Liver (tissue), 8 donors: ENCODE measurements at regions not wholly inside any gene's neighbourhood (a gene's known extent, or its start where the extent isn't known, plus 50 kb on each side); places are given as distances from the start of the nearest gene placed in this dataset.

Source experiments
- DNase-seq: peaks from one replicate; pipeline ENCODE4 v3.0.0-alpha.2; 2017; ENCODE audit warnings: low spot score
- H3K27ac ChIP-seq, 2 donors: one replicate each; pipeline ENCODE4 v1.7.0; 2013; ENCODE audit warnings: inconsistent platforms in 2 of 2, low read length in 2 of 2, control low read depth in 1 of 2, low read depth in 1 of 2, mild to moderate bottlenecking in 1 of 2
- H3K27me3 ChIP-seq, 4 donors: one replicate each; pipeline versions ENCODE4 v1.6.1 to v1.7.0; 2013; ENCODE audit warnings: low read length in 3 of 4, inconsistent platforms in 1 of 4, mild to moderate bottlenecking in 1 of 4, moderate library complexity in 1 of 4; ENCODE audit not compliant: control insufficient read depth in 4 of 4, insufficient read depth in 4 of 4
- H3K36me3 ChIP-seq, 4 donors: one replicate each; pipeline versions ENCODE4 v1.6.1 to v1.7.0; 2013; ENCODE audit warnings: low read length in 3 of 4, mild to moderate bottlenecking in 3 of 4, low read depth in 1 of 4, moderate library complexity in 1 of 4; ENCODE audit not compliant: control insufficient read depth in 4 of 4, insufficient read depth in 3 of 4
- H3K4me1 ChIP-seq, 4 donors: one replicate each; pipeline versions ENCODE4 v1.6.1 to v1.7.0; 2013; ENCODE audit warnings: low read length in 3 of 4, mild to moderate bottlenecking in 3 of 4, moderate library complexity in 1 of 4; ENCODE audit not compliant: control insufficient read depth in 4 of 4, insufficient read depth in 4 of 4
- H3K4me3 ChIP-seq, 3 donors: one replicate each; pipeline versions ENCODE4 v1.6.1 to v1.7.0; 2013; ENCODE audit warnings: low read length in 3 of 3, control low read depth in 1 of 3, low read depth in 1 of 3, mild to moderate bottlenecking in 1 of 3
- H3K9ac ChIP-seq, 2 donors: one replicate each; pipeline ENCODE4 v1.7.0; 2013; ENCODE audit warnings: low read length in 2 of 2, mild to moderate bottlenecking in 2 of 2, moderate library complexity in 2 of 2, control low read depth in 1 of 2, low read depth in 1 of 2
- H3K9me3 ChIP-seq, 4 donors: one replicate each; pipeline versions ENCODE4 v1.6.1 to v1.7.0; 2013; ENCODE audit warnings: low read length in 3 of 4; ENCODE audit not compliant: control insufficient read depth in 4 of 4
- ATF3 ChIP-seq: IDR thresholded peaks from 2 replicates; pipeline ENCODE4 v1.6.1; 2016; ENCODE audit warnings: antibody characterized with exemption
- CTCF ChIP-seq: fragments of 150-350 bp; IDR thresholded peaks from 2 replicates; pipeline ENCODE4 v1.5.1; 2017; ENCODE audit warnings: improper control_type of control experiment, low read depth, low read length; ENCODE audit not compliant: missing input control
- FOXA1 ChIP-seq: IDR thresholded peaks from 2 replicates; pipeline ENCODE4 v1.6.1; 2016; ENCODE audit warnings: antibody characterized with exemption
- GABPA ChIP-seq, 2 donors: IDR thresholded peaks in 1 of 2; conservative IDR thresholded peaks in 1 of 2; 2 replicates each; pipeline ENCODE4 v1.6.1; 2016; ENCODE audit warnings: antibody characterized with exemption in 2 of 2, mild to moderate bottlenecking in 1 of 2, moderate library complexity in 1 of 2
- HNF4A ChIP-seq, 2 donors: conservative IDR thresholded peaks; 2 replicates each; pipeline ENCODE4 v1.6.1; 2016; ENCODE audit warnings: antibody characterized with exemption in 2 of 2, mild to moderate bottlenecking in 2 of 2
- NR2F2 ChIP-seq: IDR thresholded peaks from 2 replicates; pipeline ENCODE4 v1.6.1; 2016; ENCODE audit warnings: antibody characterized with exemption
- RXRA ChIP-seq, 2 donors: IDR thresholded peaks; 2 replicates each; pipeline ENCODE4 v1.6.1; 2017 to 2018; ENCODE audit warnings: antibody characterized with exemption in 2 of 2, mild to moderate bottlenecking in 1 of 2
- SP1 ChIP-seq: IDR thresholded peaks from 2 replicates; pipeline ENCODE4 v1.6.1; 2018; ENCODE audit warnings: antibody characterized with exemption, mild to moderate bottlenecking
- YY1 ChIP-seq: IDR thresholded peaks from 2 replicates; pipeline ENCODE4 v1.6.1; 2016; ENCODE audit warnings: antibody characterized with exemption, mild to moderate bottlenecking
- WGBS: extraction: QIAGEN DNeasy Blood & Tissue Kit; methylation state at CpG from one replicate; pipeline ENCODE4 v1.1.7; 2013; 5-methylcytosine and 5-hydroxymethylcytosine counted together
- TF ChIP-seq, protein P1 (sequence below): IDR thresholded peaks from 2 replicates; pipeline ENCODE4 v1.6.1; 2016; ENCODE audit warnings: antibody characterized with exemption
- donor health status: healthy.
- donor health status: healthy.
- donor health status: healthy.
- donor health status: healthy.
- donor health status: healthy.

- Histone ChIP-seq H3K27me3 (peaks cover 0 to 12% (median 0%) of the 10 kb centered on the region in 4 donors), H3K27ac (no peak overlapping the region), H3K4me3 (no peak overlapping the region), H3K36me3 (no peaks in the 10 kb centered on the region), H3K9me3 (peaks cover 0 to 21% (median 0%) of the 10 kb centered on the region in 4 donors), H3K9ac (no peak overlapping the region), H3K4me1 (no peaks in the 10 kb centered on the region)
- DNase-seq = no peak
- no peak for TF ChIP-seq GABPA (IDR thresholded peaks at IDR 0.05 in 1 of 2, conservative IDR thresholded peaks at IDR 0.05 in 1 of 2)
- TF ChIP-seq CTCF = no peak
- no peak for TF ChIP-seq RXRA (IDR thresholded peaks at IDR 0.05)
- no peak for TF ChIP-seq YY1
- no peak for TF ChIP-seq HNF4A (conservative IDR thresholded peaks at IDR 0.05)
- TF ChIP-seq, protein P1, sequence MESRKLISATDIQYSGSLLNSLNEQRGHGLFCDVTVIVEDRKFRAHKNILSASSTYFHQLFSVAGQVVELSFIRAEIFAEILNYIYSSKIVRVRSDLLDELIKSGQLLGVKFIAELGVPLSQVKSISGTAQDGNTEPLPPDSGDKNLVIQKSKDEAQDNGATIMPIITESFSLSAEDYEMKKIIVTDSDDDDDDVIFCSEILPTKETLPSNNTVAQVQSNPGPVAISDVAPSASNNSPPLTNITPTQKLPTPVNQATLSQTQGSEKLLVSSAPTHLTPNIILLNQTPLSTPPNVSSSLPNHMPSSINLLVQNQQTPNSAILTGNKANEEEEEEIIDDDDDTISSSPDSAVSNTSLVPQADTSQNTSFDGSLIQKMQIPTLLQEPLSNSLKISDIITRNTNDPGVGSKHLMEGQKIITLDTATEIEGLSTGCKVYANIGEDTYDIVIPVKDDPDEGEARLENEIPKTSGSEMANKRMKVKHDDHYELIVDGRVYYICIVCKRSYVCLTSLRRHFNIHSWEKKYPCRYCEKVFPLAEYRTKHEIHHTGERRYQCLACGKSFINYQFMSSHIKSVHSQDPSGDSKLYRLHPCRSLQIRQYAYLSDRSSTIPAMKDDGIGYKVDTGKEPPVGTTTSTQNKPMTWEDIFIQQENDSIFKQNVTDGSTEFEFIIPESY = no peak
- no peak for TF ChIP-seq SP1
- TF ChIP-seq FOXA1 = no peak
- TF ChIP-seq ATF3 = no peak
- no peak for TF ChIP-seq NR2F2
- WGBS = 54% methylated on average over 118 of the region's 118 CpGs
Observed at GRCh38 chr17:26773189-26774188, 520.4 kb upstream of the WSB1 start.

DNA sequence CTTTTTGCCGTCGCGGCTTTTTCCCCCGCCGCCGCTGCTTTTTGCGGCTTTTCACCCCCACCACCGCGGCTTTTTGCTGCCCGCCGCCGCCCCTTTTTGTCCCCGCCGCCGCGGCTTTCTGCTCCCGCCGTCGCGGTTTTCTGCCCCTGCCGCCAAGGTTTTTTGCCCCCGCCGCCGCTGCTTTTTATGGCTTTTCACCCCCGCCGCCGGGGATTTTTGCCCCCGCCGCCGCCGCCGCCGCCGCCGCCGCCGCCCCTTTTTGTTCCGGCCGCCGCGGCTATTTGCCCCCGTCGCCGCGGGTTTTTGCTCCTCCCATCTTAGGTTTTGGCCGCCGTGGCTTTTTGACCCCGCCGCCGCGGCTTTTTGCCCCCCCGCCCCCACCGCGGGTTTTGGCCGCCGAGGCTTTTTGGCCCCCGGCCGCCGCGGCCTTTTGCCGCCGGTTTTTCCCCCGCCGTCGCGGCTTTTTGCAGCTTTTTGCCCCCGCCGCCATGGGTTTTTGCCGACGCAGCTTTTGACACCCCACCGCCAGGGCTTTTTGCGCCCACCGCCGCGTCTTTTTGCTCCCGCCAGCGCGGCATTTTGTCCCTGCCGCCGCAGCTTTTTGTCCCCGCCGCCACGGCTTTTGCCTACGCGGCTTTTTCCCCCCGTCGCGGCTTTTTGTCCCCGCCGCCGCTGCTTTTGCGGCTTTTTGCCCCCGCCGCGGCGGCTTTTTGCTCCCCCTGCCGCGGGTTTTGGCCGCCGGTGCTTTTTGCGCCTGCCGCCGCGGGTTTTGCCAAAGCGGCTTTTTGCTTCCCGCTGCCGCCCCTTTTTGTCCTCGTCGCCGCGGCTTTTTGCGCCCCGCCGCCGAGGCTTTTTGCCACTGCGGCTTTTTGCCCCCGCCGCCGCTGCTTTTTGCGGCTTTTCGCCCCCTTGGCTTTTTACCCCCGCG is 519.4 kb upstream of the WSB1 start:
- H3K9ac ChIP-seq = no peak overlapping the region
- no peak overlapping the region for H3K27ac ChIP-seq
- WGBS = 47% methylated on average over 123 of the region's 123 CpGs
- H3K4me3 ChIP-seq = no peak overlapping the region
- peaks cover 0 to 21% (median 0%) of the 10 kb centered on the region in 4 donors for H3K9me3 ChIP-seq
- no peak for DNase-seq
- H3K27me3 ChIP-seq = peaks cover 0 to 12% (median 0%) of the 10 kb centered on the region in 4 donors
- no peaks in the 10 kb centered on the region for H3K4me1 ChIP-seq
- no peaks in the 10 kb centered on the region for H3K36me3 ChIP-seq
- TF ChIP-seq HNF4A (conservative IDR thresholded peaks at IDR 0.05) (no peak), GABPA (IDR thresholded peaks at IDR 0.05 in 1 of 2, conservative IDR thresholded peaks at IDR 0.05 in 1 of 2) (no peak)
